ENCODE measurements at regions not wholly inside any gene's neighbourhood (a gene's known extent, or its start where the extent isn't known, plus 50 kb on each side); places are given as distances from the start of the nearest gene placed in this dataset.
"Not testable (repeated sequence)": the region's sequence is repeated elsewhere in the genome, so short reads cannot be mapped to it uniquely, and the experiment has no call there.

- DNase-seq: no peak
These were observed 157.9 kb upstream of the NTRK2 start for GRCh38 chr9:84511651-84512050.

GRCh38 chr9:84512493-84512892 is 157.0 kb upstream of the NTRK2 start:
- no peak for DNase-seq

- no peak for DNase-seq
These were observed 156.1 kb upstream of the NTRK2 start for GRCh38 chr9:84513473-84513872.

GRCh38 chr9:84513979-84514378 is 155.6 kb upstream of the NTRK2 start:
- DNase-seq: no peak

GRCh38 chr9:84514421-84514820 is 155.1 kb upstream of the NTRK2 start:
- DNase-seq: no peak

- no peak for DNase-seq
These were observed 152.5 kb upstream of the NTRK2 start for GRCh38 chr9:84517026-84517425.

GRCh38 chr9:84519413-84519812 is 150.1 kb upstream of the NTRK2 start:
- no peak for DNase-seq

GRCh38 chr9:84521208-84521607 is 148.3 kb upstream of the NTRK2 start:
- DNase-seq: no peak

GRCh38 chr9:84526211-84526610 is 143.3 kb upstream of the NTRK2 start:
- not testable (repeated sequence) for DNase-seq

GRCh38 chr9:84527060-84527720 is 142.3 kb upstream of the NTRK2 start:
- DNase-seq: not testable (repeated sequence)

- DNase-seq: not testable (repeated sequence)
These were observed 133.6 kb upstream of the NTRK2 start for GRCh38 chr9:84535973-84536372.

GRCh38 chr9:84538879-84539278 is 130.7 kb upstream of the NTRK2 start:
- DNase-seq: no peak

GRCh38 chr9:84542554-84542953 is 127.0 kb upstream of the NTRK2 start:
- no peak for DNase-seq

- DNase-seq: no peak
These were observed 115.4 kb upstream of the NTRK2 start for GRCh38 chr9:84554069-84554664.

- DNase-seq: no peak
These were observed 113.0 kb upstream of the NTRK2 start for GRCh38 chr9:84556556-84556955.

GRCh38 chr9:84557751-84558150 is 111.8 kb upstream of the NTRK2 start:
- no peak for DNase-seq

- DNase-seq: no peak
These were observed 105.8 kb upstream of the NTRK2 start for GRCh38 chr9:84563691-84564090.

GRCh38 chr9:84567805-84568204 is 101.7 kb upstream of the NTRK2 start:
- no peak for DNase-seq

GRCh38 chr9:84570482-84571154 is 98.9 kb upstream of the NTRK2 start:
- no peak for DNase-seq

- no peak for DNase-seq
These were observed 96.4 kb upstream of the NTRK2 start for GRCh38 chr9:84573083-84573482.

GRCh38 chr9:84575705-84576104 is 93.8 kb upstream of the NTRK2 start:
- DNase-seq: no peak

GRCh38 chr9:84583866-84584265 is 85.7 kb upstream of the NTRK2 start:
- DNase-seq: no peak

- no peak for DNase-seq
These were observed 82.9 kb upstream of the NTRK2 start for GRCh38 chr9:84586662-84587061.

GRCh38 chr9:84587153-84587552 is 82.4 kb upstream of the NTRK2 start:
- DNase-seq: no peak
